ENCODE measurements at regions not wholly inside any gene's neighbourhood (a gene's known extent, or its start where the extent isn't known, plus 50 kb on each side); places are given as distances from the start of the nearest gene placed in this dataset.

DNA sequence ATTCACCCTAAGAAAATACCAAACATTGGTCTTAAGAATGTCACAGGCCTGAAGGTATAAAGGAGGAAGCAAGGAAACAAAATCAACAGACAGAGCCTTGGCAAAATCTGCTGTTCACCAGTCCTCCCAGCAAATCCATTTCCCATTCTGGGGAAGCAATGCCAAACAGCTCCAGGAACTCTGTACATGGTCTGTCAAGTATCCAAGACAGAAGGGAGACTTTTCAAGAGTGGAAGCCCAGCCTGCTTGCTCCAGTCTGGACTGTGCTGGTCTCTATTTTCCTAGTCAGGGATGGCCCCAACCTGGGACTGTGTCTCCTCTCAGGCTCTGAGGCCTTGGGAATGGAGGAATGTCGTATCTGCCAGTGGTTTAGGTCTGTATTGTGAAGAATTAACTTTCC is 251.5 kb downstream of the DAD1 start:
- TF ChIP-seq, protein P1, sequence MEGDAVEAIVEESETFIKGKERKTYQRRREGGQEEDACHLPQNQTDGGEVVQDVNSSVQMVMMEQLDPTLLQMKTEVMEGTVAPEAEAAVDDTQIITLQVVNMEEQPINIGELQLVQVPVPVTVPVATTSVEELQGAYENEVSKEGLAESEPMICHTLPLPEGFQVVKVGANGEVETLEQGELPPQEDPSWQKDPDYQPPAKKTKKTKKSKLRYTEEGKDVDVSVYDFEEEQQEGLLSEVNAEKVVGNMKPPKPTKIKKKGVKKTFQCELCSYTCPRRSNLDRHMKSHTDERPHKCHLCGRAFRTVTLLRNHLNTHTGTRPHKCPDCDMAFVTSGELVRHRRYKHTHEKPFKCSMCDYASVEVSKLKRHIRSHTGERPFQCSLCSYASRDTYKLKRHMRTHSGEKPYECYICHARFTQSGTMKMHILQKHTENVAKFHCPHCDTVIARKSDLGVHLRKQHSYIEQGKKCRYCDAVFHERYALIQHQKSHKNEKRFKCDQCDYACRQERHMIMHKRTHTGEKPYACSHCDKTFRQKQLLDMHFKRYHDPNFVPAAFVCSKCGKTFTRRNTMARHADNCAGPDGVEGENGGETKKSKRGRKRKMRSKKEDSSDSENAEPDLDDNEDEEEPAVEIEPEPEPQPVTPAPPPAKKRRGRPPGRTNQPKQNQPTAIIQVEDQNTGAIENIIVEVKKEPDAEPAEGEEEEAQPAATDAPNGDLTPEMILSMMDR (IDR thresholded peaks at IDR 0.05 in 8 of 11, conservative IDR thresholded peaks at IDR 0.05 in 3 of 11) = no peak
- TF ChIP-seq POLR2A (IDR thresholded peaks at IDR 0.05) (no peak), POLR2AphosphoS5 (IDR thresholded peaks at IDR 0.05) (no peak)
